ENCODE measurements at regions not wholly inside any gene's neighbourhood (a gene's known extent, or its start where the extent isn't known, plus 50 kb on each side); places are given as distances from the start of the nearest gene placed in this dataset.

DNA sequence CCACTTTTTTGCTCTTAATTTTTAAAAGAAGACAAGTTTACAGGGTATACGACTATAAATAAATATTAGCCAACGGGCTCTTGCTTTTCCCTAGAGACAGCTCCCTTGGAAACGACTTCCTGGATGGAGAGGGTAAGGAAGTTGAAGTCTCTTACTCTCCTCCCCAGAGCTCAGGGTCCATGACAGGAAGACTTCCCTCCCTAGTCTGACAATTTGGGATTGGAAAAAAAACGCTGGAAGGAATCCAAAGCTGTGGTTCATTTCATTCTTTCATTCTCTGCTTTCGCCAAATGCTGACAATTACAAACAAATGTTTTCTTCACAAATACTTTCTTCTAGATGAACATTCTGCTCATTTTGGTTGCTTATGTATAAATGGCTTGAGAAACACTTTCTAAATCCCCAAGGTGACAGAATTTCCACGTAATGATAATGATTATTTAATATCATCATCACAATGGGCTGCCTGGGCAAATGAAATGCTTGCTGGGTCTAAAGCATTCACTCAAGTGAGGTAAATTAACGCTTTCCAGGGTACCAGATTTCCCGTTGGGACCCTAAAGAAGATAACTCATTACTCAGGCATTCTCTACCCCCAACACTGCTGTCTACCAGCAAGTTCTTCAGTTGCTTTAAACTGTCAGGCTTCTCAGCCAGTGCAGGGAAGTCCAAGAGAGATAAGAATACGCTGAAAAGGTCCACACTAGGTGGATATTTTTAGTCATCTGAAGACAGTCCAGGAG is 139.8 kb upstream of the SLC30A5 start:
- no peak for DNase-seq

DNA sequence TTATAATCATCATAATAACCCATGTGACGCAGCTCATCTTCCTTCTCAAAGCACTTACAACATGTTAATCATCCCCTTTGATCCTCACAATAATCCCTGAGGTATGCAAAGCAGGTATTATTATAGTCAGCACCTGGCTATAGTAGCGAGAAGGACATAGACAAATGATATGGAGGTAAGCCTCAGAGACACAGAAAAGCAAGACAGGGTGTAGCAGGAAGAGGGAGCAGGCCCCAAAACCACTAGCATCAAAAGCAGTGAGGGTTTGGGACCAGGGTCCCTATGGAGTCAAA is 139.2 kb upstream of the SLC30A5 start:
- H3K27ac ChIP-seq = no peak overlapping the region
- peak in 1 of 4 donors; percentile 16 for ATAC-seq
- TF ChIP-seq, protein P1, sequence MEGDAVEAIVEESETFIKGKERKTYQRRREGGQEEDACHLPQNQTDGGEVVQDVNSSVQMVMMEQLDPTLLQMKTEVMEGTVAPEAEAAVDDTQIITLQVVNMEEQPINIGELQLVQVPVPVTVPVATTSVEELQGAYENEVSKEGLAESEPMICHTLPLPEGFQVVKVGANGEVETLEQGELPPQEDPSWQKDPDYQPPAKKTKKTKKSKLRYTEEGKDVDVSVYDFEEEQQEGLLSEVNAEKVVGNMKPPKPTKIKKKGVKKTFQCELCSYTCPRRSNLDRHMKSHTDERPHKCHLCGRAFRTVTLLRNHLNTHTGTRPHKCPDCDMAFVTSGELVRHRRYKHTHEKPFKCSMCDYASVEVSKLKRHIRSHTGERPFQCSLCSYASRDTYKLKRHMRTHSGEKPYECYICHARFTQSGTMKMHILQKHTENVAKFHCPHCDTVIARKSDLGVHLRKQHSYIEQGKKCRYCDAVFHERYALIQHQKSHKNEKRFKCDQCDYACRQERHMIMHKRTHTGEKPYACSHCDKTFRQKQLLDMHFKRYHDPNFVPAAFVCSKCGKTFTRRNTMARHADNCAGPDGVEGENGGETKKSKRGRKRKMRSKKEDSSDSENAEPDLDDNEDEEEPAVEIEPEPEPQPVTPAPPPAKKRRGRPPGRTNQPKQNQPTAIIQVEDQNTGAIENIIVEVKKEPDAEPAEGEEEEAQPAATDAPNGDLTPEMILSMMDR (IDR thresholded peaks at IDR 0.05) = no peak
- DNase-seq = no peak
- no peaks in the 10 kb centered on the region for H3K27me3 ChIP-seq (ENCODE audit: insufficient read depth in 3 of 3, low read length in 2 of 3)
- H3K9me3 ChIP-seq = no peaks in the 10 kb centered on the region
- H3K36me3 ChIP-seq (ENCODE audit: insufficient read depth in 1 of 2, low read depth in 1 of 2) = no peaks in the 10 kb centered on the region
- peaks cover 17% of the 10 kb centered on the region for H3K4me1 ChIP-seq
- intact Hi-C loops (cut with DNase I) = no loop called here
- H3K4me3 ChIP-seq = no peak overlapping the region
- 22 to 46% (median 24%) methylated on average over 2 of the region's 2 CpGs for WGBS, 3 donors

More for the DNA sequence above, 139.8 kb upstream of the SLC30A5 start:
- Histone ChIP-seq H3K27ac (no peak overlapping the region), H3K27me3 (ENCODE audit: insufficient read depth in 3 of 3, low read length in 2 of 3) (no peaks in the 10 kb centered on the region), H3K9me3 (no peaks in the 10 kb centered on the region), H3K36me3 (ENCODE audit: insufficient read depth in 1 of 2, low read depth in 1 of 2) (no peaks in the 10 kb centered on the region), H3K4me3 (no peak overlapping the region), H3K4me1 (peaks cover 17% of the 10 kb centered on the region)
- TF ChIP-seq, protein P1 (IDR thresholded peaks at IDR 0.05) = no peak
- intact Hi-C loops (cut with DNase I) = no loop called here
- peak; percentile 43 to 78 (median 58) for ATAC-seq
- 26 to 34% (median 33%) methylated on average over 9 of the region's 9 CpGs for WGBS, 3 donors

DNA sequence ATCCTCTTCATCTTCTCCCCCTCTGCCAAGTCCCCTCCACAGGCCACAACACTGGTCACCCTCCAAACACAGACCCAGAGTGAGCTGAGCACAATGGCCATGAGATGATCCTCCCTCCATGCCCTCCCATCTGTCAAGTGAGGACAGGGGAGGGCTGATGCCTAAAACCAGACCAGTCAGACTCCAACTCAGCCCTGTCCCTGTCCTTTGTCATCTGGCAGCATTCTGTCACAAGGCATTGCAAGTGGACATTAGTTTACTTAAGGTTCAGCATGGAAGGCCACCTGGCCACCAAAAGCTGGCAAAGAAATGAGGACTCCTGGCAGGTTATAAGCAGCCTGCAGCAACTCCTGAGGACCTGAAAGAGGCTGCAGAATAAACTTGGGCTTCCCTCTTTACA is 136.2 kb upstream of the SLC30A5 start:
- TF ChIP-seq, protein P1 (IDR thresholded peaks at IDR 0.05) = no peak
- no peak for ATAC-seq
- no peaks in the 10 kb centered on the region for H3K36me3 ChIP-seq (ENCODE audit: insufficient read depth in 1 of 2, low read depth in 1 of 2)

DNA sequence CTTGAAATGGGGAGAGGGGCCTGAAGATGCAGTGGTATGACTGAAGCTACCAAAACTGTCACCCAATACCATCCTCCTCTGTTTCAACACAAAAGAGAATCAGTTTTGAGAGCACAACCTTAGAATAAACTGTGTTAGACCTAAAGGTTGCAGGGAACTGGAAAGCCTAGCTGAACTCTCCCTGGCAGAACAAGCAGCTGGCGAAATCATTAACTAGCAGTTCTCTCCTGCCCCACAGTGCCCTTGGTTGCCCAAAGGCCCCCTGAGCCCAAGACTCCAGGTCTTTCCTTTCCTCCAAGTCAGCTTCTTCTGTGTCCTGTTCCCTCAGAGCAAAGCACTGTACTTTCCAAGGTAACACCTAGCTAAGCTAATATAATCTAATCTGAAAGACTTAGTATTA is 135.4 kb upstream of the SLC30A5 start:
- 87 to 96% (median 90%) methylated on average over 1 of the region's 1 CpG for WGBS, 3 donors
- no peak for ATAC-seq
- intact Hi-C loops (cut with DNase I) = no loop called here

More for the DNA sequence above, 136.2 kb upstream of the SLC30A5 start:
- Histone ChIP-seq H3K27ac (no peak overlapping the region), H3K9me3 (no peaks in the 10 kb centered on the region), H3K4me3 (no peak overlapping the region), H3K27me3 (ENCODE audit: insufficient read depth in 3 of 3, low read length in 2 of 3) (no peaks in the 10 kb centered on the region), H3K4me1 (peaks cover 14% of the 10 kb centered on the region)
- intact Hi-C loops (cut with DNase I) = no loop called here
- DNase-seq = no peak

More for the DNA sequence above, 135.4 kb upstream of the SLC30A5 start:
- Histone ChIP-seq H3K4me3 (no peak overlapping the region), H3K4me1 (peaks cover 14% of the 10 kb centered on the region), H3K27me3 (ENCODE audit: insufficient read depth in 3 of 3, low read length in 2 of 3) (no peaks in the 10 kb centered on the region), H3K36me3 (ENCODE audit: insufficient read depth in 1 of 2, low read depth in 1 of 2) (no peaks in the 10 kb centered on the region), H3K27ac (no peak overlapping the region), H3K9me3 (no peaks in the 10 kb centered on the region)
- TF ChIP-seq, protein P1 (IDR thresholded peaks at IDR 0.05) = no peak
- DNase-seq = no peak
